T-helper 2 cell (primary cell): ENCODE measurements at regions not wholly inside any gene's neighbourhood (a gene's known extent, or its start where the extent isn't known, plus 50 kb on each side); places are given as distances from the start of the nearest gene placed in this dataset.
"Not testable (repeated sequence)": the region's sequence is repeated elsewhere in the genome, so short reads cannot be mapped to it uniquely, and the experiment has no call there.

Source experiments
- DNase-seq, 5 experiments: peaks; one replicate each; pipeline versions ENCODE4 v3.0.0 to v3.0.0-alpha.2; 2012 to 2022

DNA sequence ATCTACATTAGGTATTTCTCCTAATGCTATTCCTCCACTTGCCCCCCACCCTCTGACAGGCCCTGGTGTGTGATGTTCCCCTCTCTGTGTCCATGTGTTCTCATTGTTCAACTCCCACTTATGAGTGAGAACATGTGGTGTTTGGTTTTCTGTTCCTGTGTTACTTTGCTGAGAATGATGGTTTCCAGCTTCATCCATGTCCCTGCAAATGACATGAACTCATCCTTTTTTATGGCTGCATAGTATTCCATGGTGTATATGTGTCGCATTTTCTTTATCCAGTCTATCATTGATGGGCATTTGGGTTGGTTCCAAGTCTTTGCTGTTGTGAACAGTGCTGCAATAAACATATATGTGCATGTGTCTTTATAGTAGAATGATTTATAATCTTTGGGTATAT is 50.6 kb upstream of the GRHL3 start:
- not testable (repeated sequence) for DNase-seq

DNA sequence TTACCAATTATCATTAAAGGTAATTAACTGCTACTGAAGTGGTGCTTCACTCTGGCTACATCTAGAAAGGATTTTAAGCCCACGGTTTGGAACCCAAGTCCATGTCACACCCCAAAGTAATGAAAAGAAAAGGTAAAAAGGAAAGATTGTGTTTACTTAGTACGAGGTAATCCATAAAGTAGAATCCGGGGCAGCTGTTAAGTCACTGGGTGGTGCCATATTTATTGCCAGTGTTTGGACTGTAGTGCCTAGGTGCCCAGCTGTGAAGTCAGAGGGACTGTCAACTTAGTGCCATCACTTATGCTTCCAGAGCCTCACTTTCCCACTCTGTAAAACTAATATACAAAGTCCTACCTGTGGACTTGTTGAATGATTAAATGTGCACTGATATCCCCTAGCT is 52.2 kb upstream of the GRHL3 start:
- DNase-seq, result no peak

DNA sequence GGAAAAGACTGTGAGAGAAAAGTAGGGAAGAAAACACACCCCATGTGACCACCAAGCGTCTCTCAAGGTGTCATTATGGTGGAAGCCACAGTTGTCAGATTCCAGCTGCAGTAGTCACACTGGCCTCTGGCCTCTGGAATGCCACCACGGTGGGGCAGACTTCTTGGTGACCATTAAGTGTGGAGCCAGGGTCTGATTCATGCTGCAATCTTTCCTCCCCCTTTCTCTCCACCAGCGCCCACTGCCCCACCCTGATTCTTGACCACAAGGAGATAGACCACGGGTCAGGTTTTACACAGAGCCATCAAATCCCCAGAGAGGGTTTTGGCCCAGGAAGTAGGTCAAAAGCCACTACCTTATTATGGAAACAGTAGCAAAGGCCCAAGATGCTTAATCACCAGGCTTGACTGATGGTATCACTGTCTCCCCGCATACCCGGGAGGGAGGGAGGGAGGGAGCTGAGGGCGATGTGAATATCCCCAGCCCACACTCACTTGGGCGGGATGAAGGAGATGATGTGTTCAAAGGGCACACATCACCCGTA is 52.7 kb upstream of the GRHL3 start:
- no peak for DNase-seq

DNA sequence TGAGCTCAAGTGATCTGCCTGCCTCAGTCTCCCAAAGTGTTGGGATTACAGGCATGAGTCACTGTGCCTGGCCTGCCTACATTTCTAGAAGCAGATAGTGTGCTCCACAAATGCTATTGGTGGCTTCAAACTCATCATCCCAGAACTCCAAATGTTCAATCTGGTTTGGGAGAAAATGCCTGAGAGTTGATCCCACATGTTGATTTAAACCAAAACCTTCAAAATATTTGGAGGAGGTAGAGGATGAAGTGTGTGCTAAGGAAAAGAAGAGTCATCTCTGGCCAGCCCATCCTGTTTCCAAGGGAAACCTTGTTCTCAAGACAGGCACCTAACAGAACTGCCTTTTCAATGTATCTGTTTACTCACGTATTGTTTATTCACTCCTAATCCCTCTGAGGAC is 55.4 kb upstream of the GRHL3 start:
- no peak for DNase-seq

DNA sequence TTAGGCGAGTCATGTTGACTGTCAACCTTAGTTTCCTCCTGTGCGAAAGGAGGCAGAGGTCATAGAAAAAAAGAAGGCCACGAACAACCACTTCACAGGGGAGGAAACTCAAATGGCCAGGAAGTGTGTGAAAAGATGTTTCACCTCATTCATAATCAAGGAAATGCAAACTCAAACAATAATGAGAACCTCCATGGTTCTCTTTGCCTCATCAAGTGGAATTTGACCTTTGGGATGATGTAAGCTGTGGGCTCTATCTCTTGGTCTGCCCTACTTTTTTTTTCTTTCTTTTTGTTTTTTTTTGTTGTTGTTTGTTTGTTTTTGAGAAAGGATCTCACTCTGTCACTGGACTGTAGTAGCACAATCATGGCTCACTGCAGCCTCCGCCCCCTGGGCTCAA is 55.9 kb upstream of the GRHL3 start:
- DNase-seq, result no peak

DNA sequence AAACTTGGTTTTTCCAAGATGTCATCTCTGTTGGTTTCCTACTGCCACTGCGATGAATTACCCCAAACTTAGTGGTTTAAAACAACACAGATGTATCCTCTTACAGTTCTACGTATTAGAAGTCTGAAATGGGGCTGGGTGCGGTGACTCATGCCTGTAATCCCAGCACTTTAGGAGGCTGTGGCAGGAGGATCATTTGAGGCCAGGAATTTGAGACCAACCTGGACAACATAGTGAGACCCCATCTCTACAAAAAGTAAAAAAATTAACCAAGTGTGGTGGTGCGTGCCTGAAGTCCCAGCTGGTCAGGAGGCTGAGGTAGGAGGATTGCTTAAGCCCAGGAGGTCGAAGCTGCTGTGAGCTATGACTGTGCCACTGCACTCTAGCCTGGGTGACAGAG is 57.2 kb upstream of the GRHL3 start:
- no peak for DNase-seq

DNA sequence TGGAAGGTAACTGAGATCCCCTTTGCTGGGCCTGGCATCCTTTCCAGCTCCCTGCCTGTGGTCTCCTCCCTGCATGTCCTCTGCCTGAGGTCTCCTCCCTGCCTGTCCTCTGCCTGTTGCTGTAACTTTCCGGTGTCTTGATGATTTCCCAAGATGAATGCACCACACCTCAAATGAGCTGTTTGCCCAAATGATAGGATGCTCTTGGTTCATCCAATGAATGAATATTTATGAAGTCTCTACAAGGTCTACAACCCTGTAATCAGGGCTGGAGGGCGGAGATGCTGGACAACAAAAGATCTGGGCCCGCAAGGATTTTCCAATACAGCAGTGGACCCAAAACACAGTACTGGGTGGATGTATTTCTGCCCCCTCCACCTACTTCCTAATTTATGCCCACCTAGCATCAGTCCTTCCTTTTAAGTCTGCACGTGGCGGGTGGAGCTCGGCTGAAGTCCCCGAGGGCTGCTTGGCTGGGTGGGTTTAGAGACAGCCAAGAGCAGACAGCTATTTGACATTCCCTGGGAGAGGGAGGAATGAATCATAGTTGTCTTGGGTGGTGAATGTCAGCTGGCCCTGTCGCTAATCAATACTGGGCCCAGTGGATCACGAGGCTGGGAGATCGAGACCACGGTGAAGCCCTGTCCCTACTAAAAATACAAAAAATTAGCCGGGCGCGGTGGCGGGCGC is 60.3 kb upstream of the GRHL3 start:
- no peak for DNase-seq

DNA sequence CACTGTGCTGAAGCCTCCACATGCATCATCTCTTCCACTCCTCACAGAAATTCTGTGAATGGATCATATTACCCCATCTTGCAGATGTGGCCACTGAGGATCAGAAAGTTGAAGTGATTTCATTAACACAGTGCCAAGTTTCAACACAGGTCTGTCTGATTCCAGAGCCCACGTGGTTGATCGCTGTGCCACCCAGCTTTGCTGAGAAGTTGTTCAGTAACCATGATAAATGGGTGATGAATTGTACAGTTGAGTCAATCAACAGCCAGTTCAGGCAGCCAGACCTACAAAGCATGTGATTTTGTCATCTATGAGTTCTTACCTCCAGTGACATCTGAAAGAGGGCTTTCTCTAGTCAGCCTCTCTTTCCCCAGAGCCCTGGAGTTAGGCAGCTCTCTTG is 61.8 kb upstream of the GRHL3 start:
- DNase-seq, result no peak

DNA sequence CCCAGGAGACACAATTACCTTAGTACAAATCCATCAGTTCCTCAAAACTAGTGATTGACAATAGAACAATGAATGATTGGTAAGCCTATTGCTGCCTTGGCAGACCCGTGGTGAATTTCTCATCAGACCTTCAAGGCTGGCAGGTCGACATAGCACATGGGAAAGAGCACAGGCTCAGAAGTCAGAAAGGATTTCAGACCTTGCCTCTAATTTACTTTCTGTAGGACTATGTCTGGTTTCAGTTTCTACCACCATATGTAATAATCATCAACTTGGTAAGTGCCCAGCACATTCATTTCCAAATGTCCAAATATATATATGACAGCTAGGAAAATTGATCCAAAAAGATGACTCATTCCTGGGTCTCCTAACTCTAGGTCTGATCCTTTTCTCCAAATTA is 62.5 kb upstream of the GRHL3 start:
- DNase-seq, result no peak

DNA sequence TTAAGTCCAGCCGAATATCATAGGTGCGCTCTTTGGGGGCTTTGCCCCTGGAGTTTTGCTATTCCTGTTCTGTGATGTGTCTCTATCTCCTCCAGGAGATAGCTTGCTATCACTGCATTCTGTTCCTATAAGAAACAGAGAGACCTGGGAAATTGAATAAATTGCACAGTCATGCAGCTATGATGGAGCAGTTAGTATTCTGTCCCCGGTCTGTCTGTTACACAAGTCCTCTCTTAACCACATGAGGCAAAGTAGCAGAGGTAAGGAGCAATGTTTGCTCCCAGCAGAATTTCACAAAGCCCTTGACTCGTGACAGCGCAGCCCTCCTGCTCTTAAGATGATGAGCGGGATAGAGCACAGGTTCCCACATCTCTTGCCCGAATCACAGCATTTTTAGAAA is 63.9 kb upstream of the GRHL3 start:
- no peak for DNase-seq

DNA sequence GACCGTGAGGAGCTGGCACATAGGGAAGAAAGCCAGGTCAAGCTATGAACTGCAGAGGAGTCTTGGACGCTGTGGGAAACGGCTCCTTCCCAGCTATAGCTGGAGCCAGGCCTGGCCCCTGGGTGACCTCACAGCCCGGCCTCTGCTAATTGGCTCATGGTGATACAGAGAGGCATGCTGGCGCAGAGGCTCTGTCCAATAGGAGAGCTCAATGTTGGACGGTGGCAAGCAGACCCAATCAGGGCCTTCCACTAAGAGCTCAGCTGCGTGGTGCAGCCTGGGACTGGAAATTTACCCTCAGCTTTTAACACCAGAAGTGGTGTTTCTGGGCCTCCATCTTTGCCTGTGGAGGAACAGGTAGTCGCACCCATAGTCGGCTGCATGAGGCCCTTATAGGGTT is 64.4 kb upstream of the GRHL3 start:
- DNase-seq, result no peak

DNA sequence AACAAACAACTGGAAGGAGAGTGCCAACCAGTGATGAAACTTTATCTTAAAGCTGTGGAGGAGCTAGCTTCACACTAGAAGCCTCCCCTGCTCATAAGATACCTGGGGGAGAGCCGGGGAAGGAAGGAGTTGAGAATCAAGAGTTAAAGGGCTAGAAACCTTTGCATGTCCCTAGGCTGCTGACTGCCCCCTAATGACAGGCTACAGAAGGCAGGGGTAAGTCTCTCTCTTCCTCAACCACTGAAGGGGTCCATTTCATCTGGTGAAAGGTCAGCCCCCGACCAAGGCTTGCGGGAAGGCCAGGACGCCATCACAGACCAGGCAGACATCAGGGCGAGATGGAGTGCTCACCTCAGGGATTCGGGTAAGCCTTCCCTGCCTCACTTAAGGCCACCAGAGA is 65.6 kb upstream of the GRHL3 start:
- DNase-seq, result no peak

DNA sequence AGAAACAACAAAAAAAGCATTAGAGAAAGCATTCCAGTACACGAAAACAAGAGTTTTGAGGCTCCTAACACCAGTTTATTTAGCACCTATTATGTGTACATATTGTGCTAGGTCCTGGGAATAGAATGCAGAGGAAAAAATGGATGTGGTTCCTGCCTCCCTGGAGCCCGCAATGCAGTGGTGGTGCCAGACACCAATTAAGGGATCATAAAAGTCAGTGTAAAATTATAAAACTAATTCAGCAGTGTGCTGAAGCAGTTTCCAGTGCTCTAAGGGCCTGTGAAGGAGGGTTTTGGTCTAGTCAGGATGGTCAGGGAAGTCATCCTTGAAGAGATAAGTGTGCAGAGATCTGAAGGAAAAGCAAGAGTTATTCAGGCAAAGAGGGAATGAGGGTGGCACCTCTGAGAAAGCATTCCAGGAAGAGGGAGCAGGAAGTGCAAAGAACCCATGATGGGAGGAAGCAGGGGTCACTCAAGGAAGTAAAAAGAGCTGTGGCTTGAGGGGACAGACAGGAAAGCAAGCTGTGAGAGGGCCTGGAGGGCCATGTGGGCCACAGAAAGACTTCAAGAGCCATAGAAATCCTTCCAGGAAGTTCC is 65.2 kb upstream of the IFNLR1 start:
- DNase-seq, result no peak

DNA sequence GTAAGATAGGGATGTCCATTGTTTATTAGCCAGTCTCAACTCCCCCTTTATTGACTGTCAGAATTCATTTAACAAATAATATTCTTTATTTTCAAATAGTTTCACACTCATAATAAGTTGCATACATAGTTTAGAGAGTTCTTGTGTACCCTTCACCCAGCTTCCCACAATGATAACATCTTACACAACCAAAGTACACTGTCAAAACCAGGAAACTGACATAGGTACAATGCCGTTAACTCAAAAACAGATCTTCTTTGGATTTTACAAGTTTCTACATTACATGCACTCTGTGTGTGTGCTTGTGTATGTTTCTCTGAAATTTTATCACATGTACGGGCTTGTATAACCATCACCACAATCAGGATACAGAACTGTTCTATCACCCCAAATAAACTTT is 64.4 kb upstream of the IFNLR1 start:
- DNase-seq, result peak in 1 of 5 experiments; percentile 57

DNA sequence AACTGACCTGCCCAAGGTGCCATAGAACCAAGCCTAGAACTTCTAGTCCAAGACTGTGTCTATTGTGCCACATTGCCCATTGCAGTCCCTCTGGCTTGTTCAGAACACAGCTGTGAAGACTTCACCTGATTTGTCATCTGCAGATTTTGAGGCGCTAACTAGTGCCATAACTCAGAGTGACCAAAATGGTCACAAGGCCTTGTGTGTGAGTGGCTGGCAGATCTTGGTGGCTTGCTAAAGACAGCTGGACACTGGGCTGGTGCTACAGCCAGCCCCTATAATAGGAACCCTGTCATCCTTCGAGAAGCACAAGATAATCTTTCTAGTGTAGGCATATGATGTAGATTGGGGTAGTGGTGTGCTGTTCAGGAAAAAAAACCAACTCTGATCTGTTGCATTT is 63.7 kb upstream of the IFNLR1 start:
- no peak for DNase-seq

DNA sequence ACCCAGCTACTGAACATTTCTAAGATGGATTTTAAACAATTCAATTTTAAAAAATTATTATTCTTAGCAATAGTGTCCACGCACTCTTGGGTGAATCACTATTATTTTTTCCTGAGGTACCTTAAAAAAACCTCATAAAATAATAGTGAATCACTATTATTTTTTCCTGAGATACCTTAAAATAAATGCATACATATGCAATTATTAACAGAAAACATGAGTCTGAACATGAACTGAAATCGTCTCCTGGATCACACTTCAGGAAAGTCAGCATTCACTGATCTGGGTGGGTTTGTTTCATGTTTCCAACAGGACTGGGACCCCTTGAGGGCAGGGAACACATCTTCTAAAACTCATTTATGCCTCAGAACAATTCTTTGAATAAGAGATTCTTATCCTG is 63.1 kb upstream of the IFNLR1 start:
- no peak for DNase-seq

DNA sequence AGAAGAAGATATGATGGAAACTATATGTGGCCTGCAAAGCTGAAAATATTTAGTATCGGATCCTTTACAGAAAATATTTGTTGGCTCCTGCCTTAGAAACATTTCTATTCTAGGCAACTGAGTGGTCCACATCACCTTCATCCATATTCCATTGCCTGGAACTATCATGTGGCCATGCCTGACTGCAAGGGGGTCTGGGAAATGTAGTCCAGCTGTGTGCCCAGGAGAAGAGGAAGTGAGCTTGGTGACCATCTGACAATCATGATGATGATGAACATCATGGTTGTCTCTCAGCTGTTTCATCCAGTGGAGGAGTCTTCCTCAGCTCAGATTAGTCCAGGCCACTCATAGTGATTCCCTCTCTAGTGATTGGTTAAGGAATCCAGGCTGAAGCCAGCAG is 61.8 kb upstream of the IFNLR1 start:
- peak in 1 of 5 experiments; percentile 15 for DNase-seq

DNA sequence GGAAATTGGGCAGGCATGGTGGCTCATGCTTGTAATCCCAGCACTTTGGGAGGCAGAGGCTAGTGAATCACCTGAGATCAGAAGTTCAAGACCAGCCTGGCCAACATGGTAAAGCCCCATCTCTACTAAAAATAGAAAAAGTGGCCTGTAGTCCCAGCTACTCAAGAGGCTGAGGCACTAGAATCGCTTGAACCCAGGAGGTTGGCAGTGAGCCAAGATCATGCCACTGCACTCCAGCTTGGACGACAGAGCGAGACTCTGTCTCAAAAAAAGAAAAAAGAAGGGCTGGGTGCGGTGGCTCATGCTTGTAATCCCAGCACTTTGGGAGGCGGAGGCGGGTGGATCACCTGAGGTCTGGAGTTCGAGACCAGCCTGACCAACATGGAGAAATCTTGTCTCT is 60.2 kb upstream of the IFNLR1 start:
- DNase-seq, result not testable (repeated sequence)

DNA sequence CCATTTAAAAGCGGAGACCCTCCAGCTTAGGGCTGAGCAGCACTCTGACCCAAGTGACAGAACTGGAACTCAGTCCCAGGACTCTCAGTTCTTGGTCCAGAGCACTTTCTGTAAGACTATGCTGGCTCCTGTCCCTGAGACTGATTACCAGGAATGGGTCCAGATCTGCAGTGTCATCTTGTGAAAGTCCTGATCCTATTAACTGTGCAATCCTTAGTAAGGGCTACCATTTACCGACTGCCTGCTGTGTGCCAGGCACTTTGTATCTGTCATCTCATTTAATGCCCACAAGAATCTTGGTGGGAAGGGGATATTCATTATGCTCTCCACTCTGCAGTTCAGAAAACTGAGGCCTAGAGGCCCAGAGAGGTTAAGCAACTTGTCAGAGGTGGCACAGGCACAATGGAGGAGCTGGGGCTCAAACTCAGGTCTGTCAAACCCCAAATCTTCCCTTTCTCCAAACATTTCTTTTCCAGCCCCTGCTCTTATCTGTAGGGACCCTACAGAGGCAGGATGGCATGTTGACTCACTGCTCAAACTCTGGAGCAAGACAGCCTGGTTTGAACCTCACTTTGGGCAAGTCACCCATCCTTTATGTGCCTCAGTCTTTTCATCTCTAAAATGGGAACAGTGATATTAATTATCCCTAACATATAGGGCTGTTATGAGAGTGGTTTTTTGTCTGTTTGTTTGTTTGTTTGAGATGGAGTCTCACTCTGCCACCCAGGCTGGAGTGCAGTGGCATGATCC is 57.6 kb upstream of the IFNLR1 start:
- DNase-seq, result no peak

DNA sequence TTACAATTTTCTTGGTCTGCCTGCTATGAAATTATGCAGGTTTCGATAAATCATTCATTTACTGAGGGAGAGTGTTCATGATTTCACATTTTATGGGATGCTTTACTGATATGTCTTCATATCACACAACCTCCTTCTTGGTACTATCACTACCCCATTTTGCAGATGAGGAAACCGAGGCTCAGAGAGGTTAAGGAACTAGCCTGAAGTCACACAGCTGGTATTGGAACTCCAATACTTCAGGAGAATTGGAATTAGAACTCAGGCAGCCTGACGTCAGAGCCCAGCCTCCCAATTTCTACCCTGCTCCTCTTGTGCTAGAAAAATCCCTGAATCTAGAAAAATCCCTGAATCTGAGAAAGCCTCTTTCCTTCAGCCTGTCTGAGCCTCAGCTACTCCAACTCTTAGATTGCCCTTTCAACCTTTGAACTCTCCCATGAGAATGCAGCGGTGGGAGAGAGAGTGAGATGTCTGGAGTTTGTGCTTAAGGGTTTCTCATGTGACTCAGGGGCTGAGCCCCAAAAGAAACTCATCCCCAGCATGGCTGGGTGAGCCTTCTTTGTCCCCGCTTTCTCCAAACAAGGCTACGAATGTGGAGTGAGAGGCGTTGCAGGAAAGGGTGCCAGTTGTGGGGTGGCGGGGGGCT is 50.8 kb upstream of the IFNLR1 start:
- no peak for DNase-seq

DNA sequence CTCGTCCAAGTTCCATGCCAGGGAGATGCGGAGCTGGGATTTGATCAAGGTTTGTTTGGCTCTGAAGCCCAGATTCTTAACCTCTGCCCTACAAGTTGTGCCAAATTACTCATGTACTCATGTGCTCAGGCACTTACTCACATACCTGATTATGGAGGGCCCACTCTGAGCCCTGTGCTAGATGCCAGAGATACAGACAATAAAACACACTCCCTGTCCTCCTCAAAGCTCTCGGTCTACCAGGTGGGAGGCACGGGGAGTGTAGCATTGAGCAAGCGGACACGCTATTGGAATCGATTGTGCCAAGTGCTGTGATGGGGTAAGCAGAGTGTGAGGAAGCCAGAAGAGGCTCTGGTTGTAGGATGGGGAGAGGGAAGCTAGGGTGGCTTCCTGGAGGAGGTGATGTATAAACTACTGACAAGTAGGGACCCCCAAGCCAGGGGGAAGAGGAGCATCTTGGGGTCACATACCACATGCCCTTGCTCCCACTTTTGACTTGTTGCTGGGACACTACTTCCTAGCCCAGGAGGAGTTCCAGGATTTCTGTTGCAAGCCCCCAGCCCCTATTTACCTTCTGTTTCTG is 49.8 kb upstream of the IFNLR1 start:
- no peak for DNase-seq
